ENCODE measurements at regions not wholly inside any gene's neighbourhood (a gene's known extent, or its start where the extent isn't known, plus 50 kb on each side); places are given as distances from the start of the nearest gene placed in this dataset.
"Not testable (repeated sequence)": the region's sequence is repeated elsewhere in the genome, so short reads cannot be mapped to it uniquely, and the experiment has no call there.

GRCh38 chr1:238710697-238711096 is 675.7 kb upstream of the CHRM3 start:
- Mint-ChIP-seq H3K9me3 (peaks cover 0 to 10% (median 0%) of the 10 kb centered on the region in 11 donors), H3K4me3 (no peak overlapping the region)

GRCh38 chr1:238701024-238701423 is 685.3 kb upstream of the CHRM3 start:
- Mint-ChIP-seq H3K27ac (no peak overlapping the region), H3K9me3 (peaks cover 0 to 13% (median 4%) of the 10 kb centered on the region in 11 donors), H3K36me3 (no peaks in the 10 kb centered on the region), H3K4me3 (no peak overlapping the region), H3K27me3 (no peaks in the 10 kb centered on the region), H3K4me1 (no peaks in the 10 kb centered on the region)
- Histone ChIP-seq H3K36me3 (ENCODE audit: control insufficient read depth in 2 of 3, insufficient read depth in 3 of 3, low read length in 3 of 3) (no peaks in the 10 kb centered on the region), H3K27ac (ENCODE audit: low read depth, low read length) (no peak overlapping the region), H3K9me3 (ENCODE audit: control insufficient read depth in 2 of 3, low read length in 3 of 3) (no peaks in the 10 kb centered on the region), H3K27me3 (ENCODE audit: control insufficient read depth in 2 of 2, insufficient read depth in 2 of 2, low read length in 2 of 2) (no peaks in the 10 kb centered on the region), H3K4me3 (ENCODE audit: low read length) (no peak overlapping the region), H3K4me1 (ENCODE audit: control insufficient read depth in 2 of 2, insufficient read depth in 2 of 2, low read length in 2 of 2) (no peaks in the 10 kb centered on the region)
- POLR2A ChIA-PET, result no interaction called here
- no peak for DNase-seq
- CTCF ChIA-PET, result no interaction called here
- no peak for ATAC-seq
- intact Hi-C loops (cut with micrococcal nuclease), result no loop called here

More at GRCh38 chr1:238710697-238711096, 675.7 kb upstream of the CHRM3 start:
- POLR2A ChIA-PET, result no interaction called here
- Histone ChIP-seq H3K27me3 (ENCODE audit: control insufficient read depth in 2 of 2, insufficient read depth in 2 of 2, low read length in 2 of 2) (no peaks in the 10 kb centered on the region), H3K9me3 (ENCODE audit: control insufficient read depth in 2 of 3, low read length in 3 of 3) (no peaks in the 10 kb centered on the region), H3K4me3 (ENCODE audit: low read length) (no peak overlapping the region), H3K36me3 (ENCODE audit: control insufficient read depth in 2 of 3, insufficient read depth in 3 of 3, low read length in 3 of 3) (no peaks in the 10 kb centered on the region), H3K4me1 (ENCODE audit: control insufficient read depth in 2 of 2, insufficient read depth in 2 of 2, low read length in 2 of 2) (no peaks in the 10 kb centered on the region), H3K27ac (ENCODE audit: low read depth, low read length) (no peak overlapping the region)
- intact Hi-C loops (cut with micrococcal nuclease), result no loop called here
- H3K27ac Mint-ChIP-seq, result no peak overlapping the region
- CTCF ChIA-PET, result no interaction called here
- DNase-seq (no peak), ATAC-seq (no peak)
- no peaks in the 10 kb centered on the region for H3K4me1 Mint-ChIP-seq
- no peaks in the 10 kb centered on the region for H3K36me3 Mint-ChIP-seq
- no peaks in the 10 kb centered on the region for H3K27me3 Mint-ChIP-seq

DNA sequence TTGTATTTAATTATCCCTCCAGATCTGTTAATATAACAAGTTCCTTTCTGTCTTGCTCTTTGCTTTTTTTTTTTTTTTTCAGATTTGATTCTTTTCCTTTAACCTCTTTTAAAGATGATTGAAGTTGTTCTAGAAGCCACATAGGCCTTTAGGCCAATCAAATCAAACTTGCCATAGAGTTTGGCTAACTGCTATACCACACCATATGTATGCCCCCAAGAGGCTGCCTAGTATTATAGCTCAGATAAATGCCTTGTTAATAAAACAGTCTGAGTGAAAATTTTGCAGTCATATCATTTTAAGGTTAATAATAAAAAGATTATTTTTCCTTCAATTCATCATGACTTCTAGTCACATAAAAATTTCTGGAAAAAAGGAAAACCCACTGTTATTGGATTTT is 696.0 kb upstream of the CHRM3 start:
- Mint-ChIP-seq H3K9me3 (peaks cover 0 to 24% (median 6%) of the 10 kb centered on the region in 11 donors), H3K4me1 (no peaks in the 10 kb centered on the region), H3K4me3 (no peak overlapping the region), H3K36me3 (no peaks in the 10 kb centered on the region), H3K27me3 (no peaks in the 10 kb centered on the region), H3K27ac (no peak overlapping the region)
- ChIA-PET POLR2A (no interaction called here), CTCF (no interaction called here)
- intact Hi-C loops (cut with micrococcal nuclease), result no loop called here
- Histone ChIP-seq H3K27ac (ENCODE audit: low read depth, low read length) (no peak overlapping the region), H3K9me3 (ENCODE audit: control insufficient read depth in 2 of 3, low read length in 3 of 3) (no peaks in the 10 kb centered on the region), H3K4me3 (ENCODE audit: low read length) (no peak overlapping the region), H3K27me3 (ENCODE audit: control insufficient read depth in 2 of 2, insufficient read depth in 2 of 2, low read length in 2 of 2) (no peaks in the 10 kb centered on the region), H3K36me3 (ENCODE audit: control insufficient read depth in 2 of 3, insufficient read depth in 3 of 3, low read length in 3 of 3) (no peaks in the 10 kb centered on the region), H3K4me1 (ENCODE audit: control insufficient read depth in 2 of 2, insufficient read depth in 2 of 2, low read length in 2 of 2) (no peaks in the 10 kb centered on the region)
- DNase-seq (no peak), ATAC-seq (no peak)

DNA sequence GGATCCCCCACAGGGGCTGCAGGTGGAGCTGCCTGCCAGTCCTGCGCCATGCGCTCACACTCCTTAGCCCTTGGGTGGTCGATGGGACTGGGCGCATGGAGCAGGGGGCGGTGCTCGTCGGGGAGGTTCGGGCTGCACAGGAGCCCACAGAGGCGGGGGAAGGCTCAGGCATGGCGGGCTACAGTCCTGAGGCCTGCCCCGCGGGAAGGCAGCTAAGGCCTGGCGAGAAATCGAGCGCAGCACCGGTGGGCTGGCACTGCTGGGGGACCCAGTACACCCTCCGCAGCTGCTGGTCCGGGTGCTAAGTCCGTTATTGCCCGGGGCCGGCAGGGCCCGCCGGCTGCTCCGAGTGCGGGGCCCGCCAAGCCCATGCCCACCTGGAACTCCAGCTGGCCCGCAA is 701.8 kb upstream of the CHRM3 start:
- CTCF ChIA-PET; ATAC-seq; H3K4me3 ChIP-seq (ENCODE audit: low read length); DNase-seq; H3K27ac ChIP-seq (ENCODE audit: low read depth, low read length); H3K4me3 Mint-ChIP-seq; POLR2A ChIA-PET; H3K36me3 Mint-ChIP-seq; H3K9me3 ChIP-seq (ENCODE audit: control insufficient read depth in 2 of 3, low read length in 3 of 3); intact Hi-C loops (cut with micrococcal nuclease); H3K27me3 Mint-ChIP-seq; H3K4me1 ChIP-seq (ENCODE audit: control insufficient read depth in 2 of 2, insufficient read depth in 2 of 2, low read length in 2 of 2); H3K36me3 ChIP-seq (ENCODE audit: control insufficient read depth in 2 of 3, insufficient read depth in 3 of 3, low read length in 3 of 3); H3K4me1 Mint-ChIP-seq; H3K27ac Mint-ChIP-seq; H3K27me3 ChIP-seq (ENCODE audit: control insufficient read depth in 2 of 2, insufficient read depth in 2 of 2, low read length in 2 of 2): not testable (repeated sequence)
- peaks cover 0 to 24% (median 8%) of the 10 kb centered on the region in 11 donors for H3K9me3 Mint-ChIP-seq

GRCh38 chr1:238681451-238681850 is 704.9 kb upstream of the CHRM3 start:
- intact Hi-C loops (cut with micrococcal nuclease), result no loop called here
- Mint-ChIP-seq H3K27me3 (no peaks in the 10 kb centered on the region), H3K36me3 (no peaks in the 10 kb centered on the region), H3K4me3 (no peak overlapping the region), H3K4me1 (no peaks in the 10 kb centered on the region), H3K27ac (no peak overlapping the region), H3K9me3 (peaks cover 0 to 17% (median 7%) of the 10 kb centered on the region in 11 donors)
- ChIA-PET CTCF (no interaction called here), POLR2A (no interaction called here)
- ATAC-seq (no peak), DNase-seq (no peak)
- H3K4me1 ChIP-seq (ENCODE audit: control insufficient read depth in 2 of 2, insufficient read depth in 2 of 2, low read length in 2 of 2), result no peaks in the 10 kb centered on the region
- H3K27ac ChIP-seq (ENCODE audit: low read depth, low read length), result no peak overlapping the region
- H3K36me3 ChIP-seq (ENCODE audit: control insufficient read depth in 2 of 3, insufficient read depth in 3 of 3, low read length in 3 of 3), result no peaks in the 10 kb centered on the region
- H3K4me3 ChIP-seq (ENCODE audit: low read length), result no peak overlapping the region
- H3K9me3 ChIP-seq (ENCODE audit: control insufficient read depth in 2 of 3, low read length in 3 of 3), result peaks cover 0 to 3% (median 0%) of the 10 kb centered on the region in 3 experiments
- no peaks in the 10 kb centered on the region for H3K27me3 ChIP-seq (ENCODE audit: control insufficient read depth in 2 of 2, insufficient read depth in 2 of 2, low read length in 2 of 2)

DNA sequence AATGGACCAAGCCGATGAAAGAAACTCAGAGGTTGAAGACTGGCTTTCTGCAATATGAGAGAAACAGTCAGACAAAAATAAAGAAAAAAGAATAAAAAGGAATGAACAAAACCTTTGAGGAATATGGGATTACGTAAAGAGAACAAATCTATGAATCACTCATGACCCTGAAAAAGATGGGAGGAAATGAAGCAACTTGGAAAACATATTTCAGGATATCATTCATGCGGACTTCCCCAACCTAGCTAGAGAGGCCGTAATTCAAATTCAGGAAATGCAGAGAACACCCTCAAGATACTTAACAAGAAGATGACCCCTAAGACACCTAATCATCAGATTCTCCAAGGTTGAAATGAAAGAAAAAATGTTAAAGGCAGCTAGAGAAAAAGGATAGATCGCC is 705.3 kb upstream of the CHRM3 start:
- no peak overlapping the region for H3K27ac ChIP-seq (ENCODE audit: low read depth, low read length)
- no peaks in the 10 kb centered on the region for H3K4me1 ChIP-seq (ENCODE audit: control insufficient read depth in 2 of 2, insufficient read depth in 2 of 2, low read length in 2 of 2)
- H3K9me3 ChIP-seq (ENCODE audit: control insufficient read depth in 2 of 3, low read length in 3 of 3), result peaks cover 0 to 3% (median 0%) of the 10 kb centered on the region in 3 experiments
- Mint-ChIP-seq H3K27me3 (no peaks in the 10 kb centered on the region), H3K9me3 (peaks cover 0 to 17% (median 7%) of the 10 kb centered on the region in 11 donors), H3K36me3 (no peaks in the 10 kb centered on the region), H3K4me1 (no peaks in the 10 kb centered on the region), H3K4me3 (no peak overlapping the region), H3K27ac (no peak overlapping the region)
- CTCF ChIA-PET, result no interaction called here
- intact Hi-C loops (cut with micrococcal nuclease), result no loop called here
- ATAC-seq (no peak), DNase-seq (no peak)
- H3K36me3 ChIP-seq (ENCODE audit: control insufficient read depth in 2 of 3, insufficient read depth in 3 of 3, low read length in 3 of 3), result no peaks in the 10 kb centered on the region
- POLR2A ChIA-PET, result no interaction called here
- no peaks in the 10 kb centered on the region for H3K27me3 ChIP-seq (ENCODE audit: control insufficient read depth in 2 of 2, insufficient read depth in 2 of 2, low read length in 2 of 2)
- no peak overlapping the region for H3K4me3 ChIP-seq (ENCODE audit: low read length)

- Histone ChIP-seq H3K36me3 (ENCODE audit: control insufficient read depth in 2 of 3, insufficient read depth in 3 of 3, low read length in 3 of 3) (no peaks in the 10 kb centered on the region), H3K4me3 (ENCODE audit: low read length) (no peak overlapping the region), H3K4me1 (ENCODE audit: control insufficient read depth in 2 of 2, insufficient read depth in 2 of 2, low read length in 2 of 2) (no peaks in the 10 kb centered on the region), H3K27me3 (ENCODE audit: control insufficient read depth in 2 of 2, insufficient read depth in 2 of 2, low read length in 2 of 2) (no peaks in the 10 kb centered on the region), H3K27ac (ENCODE audit: low read depth, low read length) (no peak overlapping the region), H3K9me3 (ENCODE audit: control insufficient read depth in 2 of 3, low read length in 3 of 3) (peaks cover 0 to 3% (median 0%) of the 10 kb centered on the region in 3 experiments)
- Mint-ChIP-seq H3K4me1 (no peaks in the 10 kb centered on the region), H3K27me3 (no peaks in the 10 kb centered on the region), H3K9me3 (peaks cover 0 to 6% (median 2%) of the 10 kb centered on the region in 11 donors), H3K27ac (no peak overlapping the region), H3K4me3 (no peak overlapping the region), H3K36me3 (no peaks in the 10 kb centered on the region)
- POLR2A ChIA-PET, result no interaction called here
- DNase-seq (no peak), ATAC-seq (no peak)
- CTCF ChIA-PET, result no interaction called here
- intact Hi-C loops (cut with micrococcal nuclease), result no loop called here
Observed at GRCh38 chr1:238677567-238677966, 708.8 kb upstream of the CHRM3 start.
